Endothelial cell of umbilical vein (primary cell): ENCODE measurements at regions not wholly inside any gene's neighbourhood (a gene's known extent, or its start where the extent isn't known, plus 50 kb on each side); places are given as distances from the start of the nearest gene placed in this dataset.

ENCODE experiments used
- EZH2 ChIP-seq: IDR thresholded peaks from 2 replicates; pipeline ENCODE4 v1.6.1; 2012; ENCODE audit warnings: borderline replicate concordance, low read depth, mild to moderate bottlenecking, moderate library complexity, low read length, inconsistent platforms; ENCODE audit not compliant: severe bottlenecking
- GATA2 ChIP-seq: IDR thresholded peaks from 2 replicates; pipeline ENCODE4 v1.7.0; 2011; ENCODE audit warnings: low read depth, mild to moderate bottlenecking, moderate library complexity, mixed read lengths, low read length; ENCODE audit not compliant: insufficient read length, insufficient read depth
- POLR2A ChIP-seq: IDR thresholded peaks from 2 replicates; pipeline ENCODE4 v1.6.1; 2012; ENCODE audit warnings: low read depth, mild to moderate bottlenecking, control low read depth, low read length
- TF ChIP-seq, protein P1 (sequence below), 2 donors: IDR thresholded peaks; 1 replicate in 1 of 2; 2 replicates in 1 of 2; pipeline ENCODE4 v1.5.1; 2011; ENCODE audit warnings: low read length in 2 of 2, mild to moderate bottlenecking in 2 of 2, moderate library complexity in 2 of 2, control low read depth in 1 of 2, inconsistent platforms in 1 of 2, low read depth in 1 of 2; ENCODE audit not compliant: insufficient read depth in 1 of 2; ENCODE audit errors: extremely low read depth in 1 of 2
- TF ChIP-seq, protein P2 (sequence below): IDR thresholded peaks from 2 replicates; pipeline ENCODE4 v1.6.1; 2011; ENCODE audit not compliant: insufficient read depth, insufficient read length

- TF ChIP-seq POLR2A (no peak), EZH2 (no peak), GATA2 (no peak)
- TF ChIP-seq, protein P1, sequence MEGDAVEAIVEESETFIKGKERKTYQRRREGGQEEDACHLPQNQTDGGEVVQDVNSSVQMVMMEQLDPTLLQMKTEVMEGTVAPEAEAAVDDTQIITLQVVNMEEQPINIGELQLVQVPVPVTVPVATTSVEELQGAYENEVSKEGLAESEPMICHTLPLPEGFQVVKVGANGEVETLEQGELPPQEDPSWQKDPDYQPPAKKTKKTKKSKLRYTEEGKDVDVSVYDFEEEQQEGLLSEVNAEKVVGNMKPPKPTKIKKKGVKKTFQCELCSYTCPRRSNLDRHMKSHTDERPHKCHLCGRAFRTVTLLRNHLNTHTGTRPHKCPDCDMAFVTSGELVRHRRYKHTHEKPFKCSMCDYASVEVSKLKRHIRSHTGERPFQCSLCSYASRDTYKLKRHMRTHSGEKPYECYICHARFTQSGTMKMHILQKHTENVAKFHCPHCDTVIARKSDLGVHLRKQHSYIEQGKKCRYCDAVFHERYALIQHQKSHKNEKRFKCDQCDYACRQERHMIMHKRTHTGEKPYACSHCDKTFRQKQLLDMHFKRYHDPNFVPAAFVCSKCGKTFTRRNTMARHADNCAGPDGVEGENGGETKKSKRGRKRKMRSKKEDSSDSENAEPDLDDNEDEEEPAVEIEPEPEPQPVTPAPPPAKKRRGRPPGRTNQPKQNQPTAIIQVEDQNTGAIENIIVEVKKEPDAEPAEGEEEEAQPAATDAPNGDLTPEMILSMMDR (IDR thresholded peaks at IDR 0.05; ENCODE audit: extremely low read depth in 1 of 2, insufficient read depth in 1 of 2, low read depth in 1 of 2, low read length in 2 of 2), result no peak
- TF ChIP-seq, protein P2, sequence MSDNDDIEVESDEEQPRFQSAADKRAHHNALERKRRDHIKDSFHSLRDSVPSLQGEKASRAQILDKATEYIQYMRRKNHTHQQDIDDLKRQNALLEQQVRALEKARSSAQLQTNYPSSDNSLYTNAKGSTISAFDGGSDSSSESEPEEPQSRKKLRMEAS, result no peak
Observed at GRCh38 chr2:220167956-220168355, 540.5 kb downstream of the SLC4A3 start.
